Large intestine (tissue), 3 donors: ENCODE measurements at regions not wholly inside any gene's neighbourhood (a gene's known extent, or its start where the extent isn't known, plus 50 kb on each side); places are given as distances from the start of the nearest gene placed in this dataset.

Experiments
- DNase-seq, 2 donors: peaks; one replicate each; pipeline versions ENCODE4 v3.0.0 to v3.0.0-alpha.2; 2013
- H3K27ac ChIP-seq: one replicate; pipeline ENCODE4 v1.5.1; 2013; ENCODE audit warnings: low read length
- H3K27me3 ChIP-seq: 2 replicates; pipeline ENCODE4 v1.6.1; 2013; ENCODE audit warnings: low read length; ENCODE audit not compliant: control insufficient read depth, insufficient read depth
- H3K36me3 ChIP-seq: 2 replicates; pipeline ENCODE4 v1.6.1; 2013; ENCODE audit warnings: low read length; ENCODE audit not compliant: control insufficient read depth, insufficient read depth
- H3K4me1 ChIP-seq: one replicate; pipeline ENCODE4 v1.6.1; 2013; ENCODE audit warnings: low read length; ENCODE audit not compliant: control insufficient read depth, insufficient read depth
- H3K4me3 ChIP-seq: one replicate; pipeline ENCODE4 v1.5.1; 2013; ENCODE audit warnings: low read length
- H3K9me3 ChIP-seq: one replicate; pipeline ENCODE4 v1.6.1; 2013; ENCODE audit warnings: mild to moderate bottlenecking, low read depth, low read length, moderate library complexity; ENCODE audit not compliant: control insufficient read depth
- WGBS: methylation state at CpG from one replicate; pipeline ENCODE4 v1.1.5; 2013; ENCODE audit warnings: low lambda C conversion rate; ENCODE audit not compliant: insufficient coverage; 5-methylcytosine and 5-hydroxymethylcytosine counted together

DNA sequence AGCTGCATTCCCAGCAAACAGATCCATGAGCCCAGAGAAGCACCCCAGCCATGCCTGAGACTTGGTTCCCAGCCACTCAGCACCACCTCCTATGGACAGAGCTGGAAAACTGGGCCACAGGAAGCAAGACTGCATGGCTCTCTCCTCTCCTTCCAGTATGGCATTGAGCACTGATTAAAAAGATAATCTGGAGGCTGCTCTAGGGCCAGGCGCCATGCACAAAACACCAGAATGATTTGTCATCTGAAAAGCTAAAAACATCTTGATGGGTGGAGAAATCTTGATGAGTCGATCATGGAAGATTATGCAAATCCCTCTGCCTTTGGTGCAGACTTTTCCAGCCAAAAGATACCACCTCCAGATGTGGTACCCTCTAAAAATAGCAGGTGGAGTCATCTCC lies 62.7 kb upstream of the MRPS22 start:
- H3K9me3 ChIP-seq: no peaks in the 10 kb centered on the region
- WGBS: no CpG with 5 or more reads among the region's 2 CpGs
- peaks cover 3% of the 10 kb centered on the region for H3K27me3 ChIP-seq

DNA sequence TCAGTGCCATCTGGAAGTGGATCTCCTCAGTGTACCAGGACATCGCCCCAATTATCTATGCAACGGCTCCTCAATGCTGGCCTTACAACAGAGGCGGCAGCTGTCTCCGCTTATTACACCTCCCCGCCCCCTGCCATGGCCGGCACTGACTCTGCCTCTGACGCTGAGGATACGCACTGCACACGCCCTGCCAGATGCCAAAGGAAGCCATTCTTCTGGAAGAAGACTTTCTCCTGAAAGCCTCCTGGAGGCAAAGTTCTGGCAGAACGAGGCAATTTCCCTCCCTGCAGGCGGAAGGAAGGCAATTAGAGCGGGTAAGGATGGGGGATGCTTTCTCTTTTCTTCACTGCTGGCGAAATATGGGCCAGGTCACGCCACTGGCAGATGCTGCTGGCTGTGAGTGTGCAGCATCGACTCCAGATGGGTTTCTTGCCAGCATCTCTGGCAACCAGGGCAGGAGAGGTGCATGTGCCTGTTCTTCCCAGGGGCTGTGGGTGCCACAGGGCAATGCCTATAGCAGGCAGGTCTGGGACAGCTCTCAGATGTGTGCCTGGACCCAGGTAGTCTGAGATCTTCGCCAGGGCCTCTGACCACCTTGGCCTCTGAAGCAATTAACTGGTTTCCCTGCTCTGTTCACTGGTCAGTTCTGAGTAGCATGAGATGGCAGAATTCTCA lies 62.2 kb upstream of the MRPS22 start:
- no CpG with 5 or more reads among the region's 16 CpGs for WGBS
- no peak overlapping the region for H3K27ac ChIP-seq
- DNase-seq: no peak
- H3K4me3 ChIP-seq: no peak overlapping the region
- H3K4me1 ChIP-seq: no peaks in the 10 kb centered on the region
- H3K36me3 ChIP-seq: no peaks in the 10 kb centered on the region
- peaks cover 3% of the 10 kb centered on the region for H3K27me3 ChIP-seq
- no peaks in the 10 kb centered on the region for H3K9me3 ChIP-seq

More for the DNA sequence above, 62.7 kb upstream of the MRPS22 start:
- Histone ChIP-seq H3K4me3 (no peak overlapping the region), H3K4me1 (no peaks in the 10 kb centered on the region), H3K27ac (no peak overlapping the region), H3K36me3 (no peaks in the 10 kb centered on the region)
- DNase-seq: no peak

DNA sequence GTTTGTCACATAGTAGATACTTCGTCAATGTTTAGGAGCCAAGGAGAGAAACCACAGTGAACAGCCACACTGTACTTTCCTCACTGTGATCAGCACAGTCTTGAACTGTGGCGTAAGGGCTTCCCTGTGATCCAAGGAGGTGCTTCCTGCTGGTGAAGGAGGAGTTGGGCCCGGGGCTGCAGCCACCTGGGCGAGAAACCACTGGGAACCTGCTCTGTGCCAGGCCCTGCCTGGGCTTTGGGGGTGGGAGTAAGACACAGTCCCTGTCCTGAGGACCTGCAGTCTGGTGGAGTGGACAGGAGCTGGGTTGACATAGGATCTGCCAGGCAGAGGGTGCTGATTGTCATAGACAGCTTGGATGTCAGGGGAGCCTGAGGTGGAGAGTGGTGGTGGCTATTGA lies 60.5 kb upstream of the MRPS22 start:
- Histone ChIP-seq H3K4me1 (no peaks in the 10 kb centered on the region), H3K27ac (no peak overlapping the region), H3K4me3 (no peak overlapping the region), H3K36me3 (no peaks in the 10 kb centered on the region), H3K9me3 (no peaks in the 10 kb centered on the region), H3K27me3 (peaks cover 3% of the 10 kb centered on the region)
- WGBS: no CpG with 5 or more reads among the region's 4 CpGs
- no peak for DNase-seq

DNA sequence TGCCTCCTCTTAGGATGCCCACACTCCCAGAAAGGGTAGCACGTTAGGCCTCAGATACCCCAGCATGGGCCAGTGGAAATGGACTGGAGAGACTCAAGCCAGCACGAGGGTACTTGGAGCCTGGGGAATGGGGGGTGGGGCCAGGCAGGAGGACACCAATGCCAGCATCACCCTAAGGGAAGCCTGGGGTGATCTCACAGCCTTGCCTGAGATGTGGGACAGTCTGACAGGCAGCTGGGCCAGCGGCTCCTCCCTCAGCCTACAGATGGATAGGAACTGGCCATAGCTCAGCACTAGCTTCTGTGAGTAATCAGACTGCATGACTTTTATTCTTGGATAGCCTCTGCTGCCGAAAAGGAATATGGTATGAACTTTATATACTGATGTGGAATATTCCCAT lies 59.6 kb upstream of the MRPS22 start:
- DNase-seq: no peak
- Histone ChIP-seq H3K4me1 (no peaks in the 10 kb centered on the region), H3K9me3 (no peaks in the 10 kb centered on the region), H3K4me3 (no peak overlapping the region), H3K27me3 (peaks cover 3% of the 10 kb centered on the region), H3K36me3 (no peaks in the 10 kb centered on the region), H3K27ac (no peak overlapping the region)
- WGBS: no CpG with 5 or more reads among the region's 4 CpGs

DNA sequence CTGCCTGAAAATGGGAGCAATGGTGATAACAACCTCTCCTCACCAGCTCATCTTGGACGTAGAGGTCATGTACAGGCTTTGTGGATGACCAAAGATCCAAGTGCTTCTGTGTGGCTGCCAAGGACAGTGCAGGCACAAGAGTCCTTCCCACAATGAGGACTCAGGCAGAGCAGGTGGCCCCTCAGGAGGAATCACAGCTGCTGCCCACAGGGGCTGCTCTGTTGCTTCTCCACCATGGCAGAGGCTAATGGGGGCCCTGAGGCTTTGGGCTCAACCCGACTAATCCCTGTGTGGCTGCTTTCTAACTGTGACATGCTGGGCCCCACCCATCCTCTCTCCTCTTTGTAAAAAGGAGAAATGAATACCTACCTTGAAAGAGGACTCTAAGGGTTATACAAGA lies 58.1 kb upstream of the MRPS22 start:
- Histone ChIP-seq H3K9me3 (no peaks in the 10 kb centered on the region), H3K4me1 (no peaks in the 10 kb centered on the region), H3K27me3 (peaks cover 3% of the 10 kb centered on the region), H3K36me3 (no peaks in the 10 kb centered on the region), H3K4me3 (no peak overlapping the region), H3K27ac (no peak overlapping the region)
- no CpG with 5 or more reads among the region's 2 CpGs for WGBS
- DNase-seq: no peak

DNA sequence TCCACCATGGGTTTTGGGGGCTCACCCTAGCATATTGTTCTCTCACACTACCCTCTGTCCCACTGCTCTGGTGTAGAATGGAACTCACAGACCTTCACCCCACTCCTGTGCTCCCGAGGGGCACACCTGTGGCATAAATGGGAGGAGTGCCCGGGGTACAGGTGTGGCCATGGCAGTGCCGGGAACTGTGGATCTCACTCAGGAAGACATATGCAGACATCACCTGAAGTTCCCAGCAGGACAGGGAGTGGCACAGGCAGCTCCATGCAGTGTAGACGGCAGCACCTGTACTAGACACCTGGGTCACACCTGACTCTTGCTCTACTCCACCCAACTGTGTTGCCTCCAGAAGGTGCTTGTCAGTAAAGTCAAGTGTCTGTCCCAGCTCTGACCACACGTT lies 57.6 kb upstream of the MRPS22 start:
- DNase-seq: no peak
- Histone ChIP-seq H3K27me3 (no peaks in the 10 kb centered on the region), H3K27ac (no peak overlapping the region), H3K9me3 (no peaks in the 10 kb centered on the region), H3K4me1 (no peaks in the 10 kb centered on the region), H3K4me3 (no peak overlapping the region), H3K36me3 (no peaks in the 10 kb centered on the region)
- no CpG with 5 or more reads among the region's 5 CpGs for WGBS

DNA sequence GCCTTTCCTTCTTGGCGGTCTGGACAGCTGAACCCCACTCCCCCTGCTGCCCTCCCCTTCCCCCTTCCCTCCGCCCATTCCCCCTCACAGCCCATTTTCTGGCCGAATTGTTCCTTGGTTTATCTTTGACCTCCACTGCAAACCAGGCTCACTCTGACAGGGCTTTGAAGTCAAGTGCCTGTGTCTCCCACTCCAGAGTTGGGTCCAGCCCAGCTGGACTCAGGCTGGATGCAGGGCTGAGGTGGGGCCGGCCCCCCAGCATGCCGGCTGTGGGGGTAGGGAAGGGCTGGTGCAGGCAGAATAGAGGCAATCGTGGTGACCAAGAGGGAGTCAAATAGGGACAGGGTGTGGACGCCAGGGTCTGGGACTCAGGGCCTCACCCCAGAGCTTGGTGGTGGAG lies 57.0 kb upstream of the MRPS22 start:
- DNase-seq: no peak
- H3K36me3 ChIP-seq: no peaks in the 10 kb centered on the region
- H3K27ac ChIP-seq: no peak overlapping the region

DNA sequence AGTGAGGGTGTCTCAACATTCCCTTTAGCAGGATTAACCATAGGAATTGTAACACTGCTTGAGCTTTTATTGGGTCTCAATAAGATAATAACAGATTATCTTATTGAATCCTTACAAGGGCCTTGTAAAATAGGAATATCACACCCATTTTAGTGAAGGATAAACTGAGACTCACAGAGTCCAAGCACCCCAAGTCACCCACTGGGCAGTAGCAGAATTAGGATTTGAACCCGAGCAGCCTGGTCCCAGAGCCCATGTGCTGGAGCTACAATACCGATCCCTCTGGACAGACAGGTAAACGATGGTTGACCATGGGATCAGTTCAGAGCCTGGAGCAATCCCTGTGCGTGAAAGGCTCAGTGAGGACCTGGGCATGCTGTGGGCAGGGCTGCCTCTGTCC lies 56.3 kb upstream of the MRPS22 start:
- no peaks in the 10 kb centered on the region for H3K27me3 ChIP-seq
- H3K9me3 ChIP-seq: no peaks in the 10 kb centered on the region
- no peak for DNase-seq
- H3K27ac ChIP-seq: no peak overlapping the region
- no CpG with 5 or more reads among the region's 4 CpGs for WGBS
- no peaks in the 10 kb centered on the region for H3K4me1 ChIP-seq
- H3K36me3 ChIP-seq: no peaks in the 10 kb centered on the region
- no peak overlapping the region for H3K4me3 ChIP-seq

More for the DNA sequence above, 57.0 kb upstream of the MRPS22 start:
- no peaks in the 10 kb centered on the region for H3K9me3 ChIP-seq
- no peaks in the 10 kb centered on the region for H3K4me1 ChIP-seq
- no peak overlapping the region for H3K4me3 ChIP-seq
- H3K27me3 ChIP-seq: no peaks in the 10 kb centered on the region
- WGBS: no CpG with 5 or more reads among the region's 7 CpGs

DNA sequence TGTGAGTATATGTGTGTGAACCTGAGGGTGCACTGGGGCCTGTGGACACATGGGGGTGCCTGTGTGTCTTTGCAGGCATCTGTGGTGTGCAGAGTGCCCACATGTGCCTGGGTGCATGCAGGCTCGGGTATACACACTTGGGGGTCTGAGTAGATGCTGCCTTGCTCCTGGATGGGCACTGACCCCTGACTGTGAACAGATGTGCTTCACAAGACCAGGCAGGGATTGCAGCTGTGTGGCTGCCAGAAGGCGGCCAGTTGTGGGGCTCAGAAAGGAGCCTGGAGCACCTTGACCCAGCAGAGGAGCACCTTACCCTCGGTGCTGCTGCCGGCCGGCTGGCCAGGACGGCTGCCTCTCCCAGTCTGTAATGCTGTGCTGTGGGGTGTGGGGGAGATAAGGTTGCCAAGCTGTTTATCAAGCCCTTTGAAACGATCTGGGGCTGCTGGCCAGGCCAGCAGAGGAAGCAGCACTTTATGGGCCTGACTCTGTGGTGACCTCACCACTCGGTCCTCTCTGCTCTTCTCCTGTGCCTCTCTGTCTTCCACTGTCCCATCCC lies 55.5 kb upstream of the MRPS22 start:
- Histone ChIP-seq H3K9me3 (no peaks in the 10 kb centered on the region), H3K4me3 (no peak overlapping the region), H3K27me3 (no peaks in the 10 kb centered on the region), H3K27ac (no peak overlapping the region), H3K36me3 (no peaks in the 10 kb centered on the region), H3K4me1 (no peaks in the 10 kb centered on the region)
- WGBS: no CpG with 5 or more reads among the region's 8 CpGs
- DNase-seq: peak; percentile 42 to 53

DNA sequence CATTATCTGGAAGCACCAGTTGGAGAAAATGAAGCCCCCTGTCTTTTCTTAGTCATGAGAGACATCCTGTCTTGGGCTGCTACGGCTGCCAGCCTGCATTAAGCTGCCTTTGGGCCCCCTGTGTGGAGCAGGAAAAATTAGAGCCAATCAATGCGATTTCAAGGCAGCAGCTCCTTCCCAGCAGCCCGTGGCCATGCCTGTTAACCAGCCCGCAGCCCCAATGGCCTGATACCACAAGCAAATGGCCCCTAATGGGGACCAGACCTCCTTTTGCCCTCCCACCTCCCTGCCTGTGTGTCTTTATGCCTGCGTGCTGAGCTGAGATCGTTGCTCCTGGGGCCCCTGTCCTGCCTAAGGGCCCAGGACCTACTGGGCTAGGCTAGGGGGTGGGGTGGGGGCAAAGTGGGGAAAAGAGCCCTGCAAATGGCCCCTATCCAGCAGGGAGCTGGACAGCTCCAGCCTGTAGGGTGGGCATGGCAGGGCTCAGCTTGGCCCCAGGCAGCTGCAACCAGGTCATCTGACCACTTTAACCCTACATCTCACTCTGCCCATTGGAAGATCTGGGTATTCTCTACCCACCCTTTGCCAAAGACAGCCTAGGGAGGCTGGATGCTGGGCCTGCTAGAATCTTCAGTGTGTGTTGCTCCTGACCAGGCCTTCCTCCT lies 53.8 kb upstream of the MRPS22 start:
- no peak overlapping the region for H3K27ac ChIP-seq
- no peaks in the 10 kb centered on the region for H3K9me3 ChIP-seq
- H3K27me3 ChIP-seq: no peaks in the 10 kb centered on the region
- WGBS: no CpG with 5 or more reads among the region's 6 CpGs
- no peak overlapping the region for H3K4me3 ChIP-seq
- H3K4me1 ChIP-seq: no peaks in the 10 kb centered on the region
- no peaks in the 10 kb centered on the region for H3K36me3 ChIP-seq
- DNase-seq: no peak
